ENCODE measurements at regions not wholly inside any gene's neighbourhood (a gene's known extent, or its start where the extent isn't known, plus 50 kb on each side); places are given as distances from the start of the nearest gene placed in this dataset.
A peak's percentile ranks its signal among the peaks of the same experiment; 100 is the strongest.

DNA sequence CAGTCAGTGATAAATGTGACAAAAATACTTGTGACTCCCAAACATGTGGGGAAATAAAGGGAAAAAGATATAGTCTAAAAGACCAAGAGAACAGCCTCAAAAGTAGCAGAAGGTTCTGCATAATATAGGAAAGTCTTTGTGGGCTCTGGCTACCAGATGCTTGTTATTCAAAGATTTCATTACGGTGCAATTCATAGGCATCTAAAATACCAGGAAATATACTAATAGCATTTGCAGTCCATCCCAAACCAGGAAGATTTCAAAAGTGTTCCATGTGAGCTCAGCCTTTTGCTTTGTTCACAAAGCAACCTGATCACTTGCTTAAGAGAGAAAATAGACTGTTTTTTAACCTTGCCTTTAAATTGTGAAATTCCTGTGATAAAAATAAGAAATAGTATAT is 506.7 kb upstream of the MARCKS start:
- DNase-seq (ENCODE audit: insufficient read length, low spot score) (no peak), FAIRE-seq (no peak)
- no peak for TF ChIP-seq POLR2A (IDR thresholded peaks at IDR 0.05; ENCODE audit: low read depth, low read length)

DNA sequence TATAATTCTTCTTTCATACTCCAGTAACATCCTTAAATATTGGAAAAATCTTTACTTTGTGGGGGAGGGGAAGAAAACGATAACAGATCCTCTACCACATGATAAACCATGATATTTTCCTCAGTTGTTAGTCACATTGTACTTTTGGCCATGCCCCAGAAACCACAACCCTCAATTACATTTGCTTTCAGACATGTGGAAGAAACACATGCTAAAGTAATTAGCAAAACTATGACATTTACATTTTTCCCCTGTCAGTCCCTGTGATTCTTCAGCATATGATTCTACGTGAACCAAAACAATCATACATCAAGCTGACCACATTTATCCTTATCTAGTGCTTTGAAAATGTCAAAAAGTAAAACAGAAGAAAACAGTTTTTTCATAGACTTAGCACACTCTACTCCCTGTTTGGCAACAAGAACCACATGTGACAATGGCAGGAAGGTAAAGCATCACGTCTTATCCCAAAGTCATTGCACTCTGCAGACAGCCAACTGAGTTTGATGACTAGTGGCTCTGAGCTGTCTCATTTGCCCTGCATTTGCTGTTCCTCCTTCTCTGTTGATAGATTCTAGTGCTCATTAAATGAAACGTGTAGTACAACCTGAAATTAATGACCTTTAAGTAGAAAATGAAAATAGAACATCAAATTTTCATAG is 505.8 kb upstream of the MARCKS start:
- TF ChIP-seq POLR2A (IDR thresholded peaks at IDR 0.05; ENCODE audit: low read depth, low read length), result no peak
- DNase-seq (ENCODE audit: insufficient read length, low spot score), result no peak
- no peak for FAIRE-seq

DNA sequence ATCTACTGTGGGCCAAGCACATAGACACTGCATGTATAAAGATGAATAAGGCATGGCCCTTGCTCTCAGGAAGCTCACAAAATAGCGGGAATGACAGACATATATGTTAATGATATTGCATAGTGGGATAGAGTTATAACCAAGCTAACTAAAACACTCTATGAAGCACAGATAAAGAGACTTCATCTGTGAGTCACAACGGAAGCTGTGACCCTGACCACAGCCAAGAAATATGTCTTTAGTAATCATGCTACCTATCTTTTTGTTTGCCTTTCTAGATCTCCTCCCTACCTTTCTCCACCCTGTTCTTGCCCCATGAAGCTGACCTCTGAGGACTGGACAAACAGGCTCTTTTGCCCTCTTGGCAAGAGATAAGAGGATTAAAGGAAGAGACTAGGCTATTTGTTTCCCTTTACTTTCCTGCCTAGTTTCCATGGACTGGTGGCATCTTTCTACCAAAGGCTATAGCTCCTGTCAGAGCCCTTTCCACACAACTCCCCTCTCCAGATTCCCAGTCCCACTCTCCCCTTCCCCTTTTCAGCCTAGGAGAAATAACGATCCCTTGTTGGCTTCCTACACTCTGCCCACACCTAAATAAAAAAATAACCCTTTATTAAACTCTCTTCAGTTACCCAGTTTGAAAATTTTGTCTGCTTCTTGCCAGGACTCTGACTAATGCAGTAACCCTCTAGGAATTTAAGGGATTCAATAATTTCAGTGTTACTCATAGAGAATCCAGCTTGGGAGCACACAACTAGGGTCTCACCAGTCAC is 504.9 kb upstream of the MARCKS start:
- FAIRE-seq (peak; percentile 95), DNase-seq (ENCODE audit: insufficient read length, low spot score) (no peak)
- no peak for TF ChIP-seq POLR2A (IDR thresholded peaks at IDR 0.05; ENCODE audit: low read depth, low read length)

DNA sequence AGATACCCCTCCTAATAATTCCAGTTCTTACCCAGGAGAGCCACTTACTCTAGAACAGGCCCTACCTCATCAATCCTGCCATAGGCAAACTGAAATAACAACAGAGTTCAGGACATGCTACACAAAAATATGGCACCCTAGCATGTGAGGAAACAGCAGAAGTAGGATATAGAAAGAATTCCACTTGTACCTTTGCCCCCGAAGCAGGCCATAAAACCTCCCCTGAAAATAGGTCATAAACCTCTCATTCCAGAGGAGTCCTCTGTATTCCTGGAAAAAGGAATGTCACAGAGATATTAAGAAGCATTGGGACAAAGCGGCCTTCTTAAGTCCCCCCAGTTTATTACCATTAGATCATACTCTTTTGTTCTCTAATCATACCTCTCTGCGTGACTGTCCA is 504.3 kb upstream of the MARCKS start:
- DNase-seq (ENCODE audit: insufficient read length, low spot score) (no peak), FAIRE-seq (no peak)
- TF ChIP-seq POLR2A (IDR thresholded peaks at IDR 0.05; ENCODE audit: low read depth, low read length), result no peak

DNA sequence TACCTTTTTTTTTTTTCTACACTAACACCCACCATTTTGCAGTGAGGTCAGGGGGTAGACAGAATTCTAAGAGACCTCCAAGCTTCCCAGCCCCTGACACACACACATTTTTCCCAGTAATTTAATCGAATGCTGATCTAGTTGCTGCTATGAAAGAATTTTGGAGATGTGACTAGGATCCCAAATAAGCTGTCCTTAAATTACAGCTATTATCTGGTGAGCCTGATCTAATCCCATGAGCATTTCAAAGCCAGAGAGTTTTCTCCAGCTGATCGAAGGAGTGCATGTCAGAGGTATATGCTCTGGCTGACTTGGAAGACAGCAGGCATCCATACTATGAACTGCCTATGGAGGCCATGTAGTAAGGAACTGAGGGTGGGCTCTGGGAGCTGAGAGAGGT is 503.8 kb upstream of the MARCKS start:
- no peak for DNase-seq (ENCODE audit: insufficient read length, low spot score)
- no peak for FAIRE-seq
- TF ChIP-seq POLR2A (IDR thresholded peaks at IDR 0.05; ENCODE audit: low read depth, low read length), result no peak

DNA sequence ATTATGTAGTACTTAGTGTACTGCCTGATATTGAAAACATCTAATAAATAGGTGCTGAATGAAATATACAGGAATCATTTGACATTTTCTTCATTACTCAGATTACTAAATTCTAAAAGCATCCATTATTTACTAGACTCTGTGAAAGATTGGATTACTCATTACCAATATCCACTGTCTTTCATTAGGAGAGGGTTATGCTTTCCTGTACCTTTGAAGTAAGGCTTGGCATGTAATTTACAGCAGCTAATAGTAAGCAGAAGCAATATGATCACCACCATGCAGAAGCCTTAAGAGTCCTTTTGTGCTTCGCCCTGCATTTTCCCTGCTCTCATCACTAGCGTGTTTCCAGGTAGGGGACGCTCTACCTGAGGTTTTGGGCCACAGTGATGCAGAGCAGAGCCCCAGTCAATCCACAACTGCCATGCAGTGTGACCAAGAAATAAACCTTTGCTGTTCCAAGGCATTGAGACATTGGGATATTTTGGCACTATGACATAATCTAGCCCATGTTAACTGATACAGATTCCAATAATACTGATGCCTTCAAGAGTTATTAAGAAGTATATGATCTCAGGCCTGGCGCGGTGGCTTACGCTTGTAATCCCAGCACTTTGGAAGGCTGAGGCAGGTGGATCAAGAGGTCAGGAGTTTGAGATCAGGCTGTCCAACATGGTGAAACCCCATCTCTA is 502.8 kb upstream of the MARCKS start:
- FAIRE-seq (no peak), DNase-seq (ENCODE audit: insufficient read length, low spot score) (no peak)
- no peak for TF ChIP-seq POLR2A (IDR thresholded peaks at IDR 0.05; ENCODE audit: low read depth, low read length)

DNA sequence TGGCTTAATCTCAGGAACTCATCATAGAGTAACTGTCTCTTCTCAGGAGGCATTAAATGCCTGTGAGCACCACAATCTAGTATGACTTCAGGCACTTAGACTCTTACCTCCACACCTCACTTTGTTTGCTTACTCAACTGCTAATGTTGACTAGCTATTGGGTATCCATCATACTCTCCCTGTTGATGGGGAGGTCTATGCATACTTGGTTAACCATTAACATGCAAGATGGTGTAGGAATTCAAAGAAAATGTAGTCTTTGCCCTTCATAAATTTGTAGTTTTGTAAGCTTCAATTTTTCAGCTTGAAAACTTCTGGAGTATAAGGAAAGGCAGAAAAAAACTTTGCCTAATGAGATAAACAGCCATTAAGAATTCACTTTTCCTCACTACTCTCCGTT is 501.0 kb upstream of the MARCKS start:
- TF ChIP-seq POLR2A (IDR thresholded peaks at IDR 0.05; ENCODE audit: low read depth, low read length), result no peak
- no peak for DNase-seq (ENCODE audit: insufficient read length, low spot score)
- no peak for FAIRE-seq

DNA sequence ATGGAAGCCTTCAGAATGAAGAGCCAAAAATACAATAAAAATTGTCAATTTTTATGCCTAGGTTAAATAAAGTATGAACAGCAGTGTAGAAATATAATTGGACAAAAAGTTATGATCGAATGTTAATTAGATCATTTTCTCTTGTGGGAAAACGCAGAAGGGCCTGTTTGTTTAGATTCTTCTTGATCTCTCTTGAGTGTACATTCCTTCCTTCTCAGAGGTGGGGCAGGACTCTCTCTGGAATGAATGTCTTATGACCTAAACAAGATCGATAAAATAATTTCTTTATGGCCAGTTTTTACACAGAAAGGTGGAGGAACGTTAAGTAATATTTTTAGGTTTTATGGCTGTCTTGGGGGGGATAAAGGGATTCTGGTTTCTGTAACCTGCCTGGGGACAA is 500.1 kb upstream of the MARCKS start:
- FAIRE-seq (no peak), DNase-seq (ENCODE audit: insufficient read length, low spot score) (no peak)
- TF ChIP-seq POLR2A (IDR thresholded peaks at IDR 0.05; ENCODE audit: low read depth, low read length), result no peak

DNA sequence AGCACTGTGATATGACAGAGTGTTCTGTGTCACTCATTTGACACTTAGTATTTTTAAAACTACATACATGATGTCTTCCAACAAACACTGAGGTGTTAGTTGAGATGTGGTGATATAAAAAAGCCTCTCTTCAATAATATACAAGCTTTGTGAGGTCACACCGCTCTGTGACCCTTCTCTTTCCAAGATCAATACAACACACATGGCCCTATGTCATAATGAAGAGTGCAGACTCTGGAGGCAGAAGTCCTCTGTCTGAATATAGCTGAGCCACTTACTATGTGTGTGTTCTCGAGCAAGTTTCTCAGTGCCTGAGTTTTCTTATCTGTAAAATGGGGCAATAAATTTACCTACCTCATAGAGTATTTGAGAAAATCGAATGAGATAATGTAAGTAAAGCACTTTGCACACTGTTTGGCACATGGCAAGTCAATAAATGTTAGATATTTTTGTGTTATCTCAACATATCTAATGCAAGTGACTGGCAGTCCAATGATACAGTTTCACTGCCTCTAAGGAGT is 499.0 kb upstream of the MARCKS start:
- FAIRE-seq (no peak), DNase-seq (ENCODE audit: insufficient read length, low spot score) (no peak)
- TF ChIP-seq POLR2A (IDR thresholded peaks at IDR 0.05; ENCODE audit: low read depth, low read length), result no peak

DNA sequence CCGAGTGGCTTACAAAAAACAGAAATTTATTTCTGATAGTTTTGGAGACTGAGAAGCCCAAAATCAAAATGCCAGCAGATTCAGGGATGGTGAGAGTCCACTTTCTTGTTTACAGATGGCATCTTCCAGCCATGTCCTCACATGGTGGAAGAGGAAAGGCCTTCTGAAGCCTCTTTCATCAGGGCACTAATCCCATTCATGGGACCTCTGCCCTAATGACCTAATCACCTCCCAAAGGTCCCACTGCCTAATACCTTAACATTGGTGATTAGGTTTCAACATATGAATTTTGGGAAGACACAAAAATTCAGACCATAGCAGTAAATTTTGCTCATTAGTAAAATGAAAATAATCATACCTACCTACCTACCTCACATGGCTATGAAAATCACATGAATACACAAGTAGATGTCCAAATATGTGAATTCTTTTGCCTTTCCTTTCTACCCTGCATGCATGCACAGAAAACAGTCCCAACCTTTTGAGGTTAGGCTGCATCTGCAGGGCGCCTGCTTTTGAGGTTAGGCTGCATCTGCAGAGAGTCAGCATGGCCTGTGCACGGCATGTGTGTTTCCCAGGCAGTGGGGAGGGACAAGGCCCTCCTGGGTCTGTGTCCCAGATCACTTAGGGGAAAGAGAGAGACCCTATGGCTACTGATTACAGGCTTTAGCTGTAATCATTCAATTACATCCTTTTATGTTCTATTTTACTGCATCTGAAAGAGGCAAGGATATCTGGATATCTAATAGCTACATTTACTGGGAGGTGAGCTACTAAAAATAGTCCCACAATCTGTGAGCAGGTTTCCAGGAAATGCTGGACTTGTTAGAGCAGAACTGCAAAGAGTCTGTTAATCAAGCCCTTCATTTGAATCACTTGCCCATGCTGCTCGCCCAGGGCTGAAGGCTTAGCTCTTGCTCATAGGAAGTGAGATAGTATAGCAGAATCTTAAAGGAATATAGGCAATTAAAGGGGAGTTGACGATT is 497.7 kb upstream of the MARCKS start:
- DNase-seq (ENCODE audit: insufficient read length, low spot score) (no peak), FAIRE-seq (peak; percentile 33)
- TF ChIP-seq POLR2A (IDR thresholded peaks at IDR 0.05; ENCODE audit: low read depth, low read length), result no peak

DNA sequence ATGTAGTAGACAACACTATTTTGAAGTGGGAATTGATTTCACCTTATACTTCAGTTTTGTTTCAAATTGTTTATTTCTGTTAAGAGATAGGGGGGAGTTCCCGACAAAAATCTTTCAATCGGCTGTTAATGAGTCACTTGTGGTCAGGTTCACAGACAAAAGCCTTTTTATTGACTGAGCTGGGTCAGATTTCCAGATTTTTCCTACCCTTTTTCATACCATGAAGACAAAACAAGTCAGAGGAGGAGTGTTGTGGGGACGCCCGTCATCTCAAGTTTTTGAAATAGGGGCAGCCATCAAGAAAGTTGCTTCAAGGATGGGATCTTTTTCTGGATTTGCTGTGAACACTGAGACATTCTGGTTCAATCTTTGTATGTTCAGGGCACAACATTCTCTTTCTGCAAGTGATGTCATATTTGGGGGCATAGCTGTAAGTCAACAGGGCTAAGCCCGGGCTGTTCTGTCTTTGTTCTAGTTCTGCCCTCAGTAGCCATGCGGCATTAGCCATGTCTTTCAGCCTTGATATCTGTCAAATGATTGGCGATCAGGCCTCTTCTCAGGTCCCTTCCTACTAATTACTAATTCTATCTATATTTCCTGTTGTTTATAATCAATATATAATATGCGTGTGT is 496.0 kb upstream of the MARCKS start:
- peak; percentile 68 for FAIRE-seq
- TF ChIP-seq POLR2A (IDR thresholded peaks at IDR 0.05; ENCODE audit: low read depth, low read length), result no peak
- no peak for DNase-seq (ENCODE audit: insufficient read length, low spot score)

DNA sequence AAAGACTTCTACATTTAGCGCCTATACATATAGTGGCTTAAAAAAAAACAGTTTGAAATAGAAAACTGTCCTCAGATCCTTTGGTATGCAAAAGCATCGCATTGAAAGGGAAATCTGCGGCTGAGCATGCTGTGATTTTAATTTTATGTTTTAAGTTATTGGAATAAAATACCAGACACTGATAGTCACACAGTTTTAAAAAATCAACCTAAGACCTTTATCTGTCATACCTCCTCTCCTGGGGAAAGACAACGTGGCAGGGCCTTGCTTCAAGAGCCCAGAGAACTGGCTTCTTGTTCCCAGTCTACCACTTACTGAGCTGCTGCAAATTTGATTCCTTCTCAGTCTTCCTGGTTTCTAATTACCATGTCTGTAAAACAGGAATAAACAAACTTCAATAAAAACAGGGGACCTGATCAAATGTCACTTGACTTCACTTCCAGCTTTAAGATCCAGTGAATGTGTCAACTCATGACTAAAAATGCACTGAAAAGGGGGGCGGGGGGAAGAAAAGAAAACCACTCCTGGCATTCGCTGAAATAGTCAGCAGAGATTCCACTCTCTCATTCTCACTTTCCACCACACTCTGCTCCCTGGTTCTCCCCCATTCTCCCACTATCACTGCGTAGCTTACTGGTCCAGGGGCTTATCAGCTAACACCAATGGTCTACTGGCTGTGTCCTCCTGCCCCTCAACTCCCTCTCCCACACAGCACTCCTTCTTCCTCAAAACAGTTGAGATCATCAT is 494.7 kb upstream of the MARCKS start:
- FAIRE-seq, result no peak
- TF ChIP-seq POLR2A (IDR thresholded peaks at IDR 0.05; ENCODE audit: low read depth, low read length), result no peak; the same call in 1 of the 2 replicates
- no peak for DNase-seq (ENCODE audit: insufficient read length, low spot score)
